Stimulated activated CD4-positive, alpha-beta T cell treated with anti-CD3 and anti-CD28 coated beads, TNF-alpha, amount 100 ng/mL, for 24 hours (primary cell): ENCODE measurements at regions not wholly inside any gene's neighbourhood (a gene's known extent, or its start where the extent isn't known, plus 50 kb on each side); places are given as distances from the start of the nearest gene placed in this dataset.

Experiments
- DNase-seq, 3 experiments: peaks; one replicate each; pipeline ENCODE4 v3.0.0-alpha.2; 2020; ENCODE audit warnings: low read depth in 3 of 3

DNA sequence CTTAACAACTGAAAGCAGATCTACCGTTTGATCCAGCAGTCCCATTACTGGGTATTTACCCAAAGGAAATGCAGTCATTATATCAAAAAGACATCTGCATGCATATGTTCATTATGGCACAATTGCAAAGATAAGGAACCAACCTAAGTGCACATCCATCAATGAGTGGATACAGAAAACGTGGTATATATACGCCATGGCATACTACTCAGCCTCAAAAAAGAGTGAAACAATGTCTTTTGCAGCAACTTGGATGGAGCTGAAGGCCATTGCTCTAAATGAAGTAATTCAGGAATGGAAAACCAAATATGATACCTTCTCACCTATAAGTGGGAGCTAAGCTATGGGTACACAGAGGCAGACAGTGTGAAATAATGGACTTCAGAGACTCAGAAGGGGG lies 169.3 kb downstream of the ZBTB18 start:
- DNase-seq, result no peak

DNA sequence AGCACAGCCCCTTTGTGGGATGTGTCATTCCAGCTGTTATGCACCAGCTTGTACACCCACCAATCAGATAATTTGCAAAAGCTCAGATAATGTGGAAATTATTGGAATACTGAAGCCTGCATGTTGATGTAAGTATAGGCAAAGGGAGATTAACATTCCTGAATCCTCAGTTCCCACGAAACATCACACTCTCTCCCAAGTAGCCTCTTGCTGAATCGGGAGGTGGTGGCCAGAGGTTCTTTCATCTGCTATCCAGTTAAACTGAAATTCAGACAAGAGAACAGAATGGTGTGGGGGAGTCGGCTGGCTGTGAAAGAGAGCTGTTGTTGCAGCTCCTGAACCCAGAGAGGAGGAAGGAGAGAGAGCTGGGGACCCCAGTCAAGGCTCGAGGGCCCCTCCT lies 170.9 kb downstream of the ZBTB18 start:
- no peak for DNase-seq

DNA sequence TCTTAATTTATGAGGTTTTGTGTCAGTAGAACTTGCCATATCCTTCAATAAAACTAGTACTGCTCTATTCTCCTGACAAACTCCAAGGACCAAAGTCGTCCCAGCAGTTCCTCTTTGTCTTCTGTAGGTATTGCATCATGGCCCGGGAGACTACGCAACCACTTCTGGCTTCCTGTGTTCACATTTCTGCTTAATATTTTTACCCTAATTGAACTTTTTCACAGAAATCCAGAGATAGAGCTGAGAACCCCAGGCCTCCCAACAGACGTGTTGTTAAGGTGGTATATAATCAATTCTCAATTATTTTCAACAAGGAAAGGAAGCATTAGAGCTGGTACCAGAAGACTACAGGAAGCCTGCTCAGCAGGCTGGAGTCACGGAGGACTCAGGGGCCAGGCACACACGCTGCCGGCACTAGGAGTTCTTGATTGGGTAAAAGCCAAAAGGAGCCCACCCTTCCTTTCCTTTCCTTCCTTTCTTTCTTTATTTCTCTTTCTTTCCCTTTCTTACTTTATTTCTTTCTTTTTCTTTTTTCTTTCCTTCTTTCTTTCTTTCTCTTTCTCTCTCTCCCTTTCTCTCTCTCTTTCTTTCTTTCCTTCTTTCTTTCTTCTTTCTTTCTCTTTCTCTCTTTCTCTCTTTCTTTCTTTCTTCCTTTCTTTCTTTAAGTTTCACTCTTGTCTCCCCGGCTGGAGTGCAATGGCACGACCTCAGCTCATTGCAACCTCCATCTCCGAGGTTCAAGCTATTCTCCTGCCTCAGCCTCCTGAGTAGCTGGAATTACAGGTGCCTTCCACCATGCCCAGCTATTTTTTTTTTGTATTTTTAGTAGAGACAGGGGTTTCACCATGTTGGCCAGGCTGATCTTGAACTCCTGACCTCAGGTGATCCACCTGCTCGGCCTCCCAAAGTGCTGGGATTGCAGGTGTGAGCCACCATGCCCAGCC lies 173.7 kb downstream of the ZBTB18 start:
- no peak for DNase-seq

DNA sequence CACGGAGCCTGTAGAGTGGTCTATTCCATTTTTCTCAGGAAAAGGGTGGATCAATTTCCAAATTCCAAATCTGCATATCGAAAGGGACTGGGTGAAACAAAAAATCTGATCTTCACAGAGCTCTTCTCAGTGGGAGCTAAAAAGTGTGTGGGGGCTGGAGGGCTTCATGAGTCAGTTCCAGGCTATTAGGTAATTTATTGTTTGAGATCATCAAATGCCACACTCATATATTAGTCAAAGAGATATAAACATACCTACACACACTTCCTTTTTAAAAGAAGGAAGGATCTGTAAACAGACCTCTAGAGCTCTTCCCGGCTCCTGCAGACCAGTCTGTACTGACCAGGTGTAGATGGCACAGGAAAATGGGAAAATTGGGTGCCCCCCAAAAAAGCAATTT lies 175.4 kb downstream of the ZBTB18 start:
- DNase-seq, result no peak

DNA sequence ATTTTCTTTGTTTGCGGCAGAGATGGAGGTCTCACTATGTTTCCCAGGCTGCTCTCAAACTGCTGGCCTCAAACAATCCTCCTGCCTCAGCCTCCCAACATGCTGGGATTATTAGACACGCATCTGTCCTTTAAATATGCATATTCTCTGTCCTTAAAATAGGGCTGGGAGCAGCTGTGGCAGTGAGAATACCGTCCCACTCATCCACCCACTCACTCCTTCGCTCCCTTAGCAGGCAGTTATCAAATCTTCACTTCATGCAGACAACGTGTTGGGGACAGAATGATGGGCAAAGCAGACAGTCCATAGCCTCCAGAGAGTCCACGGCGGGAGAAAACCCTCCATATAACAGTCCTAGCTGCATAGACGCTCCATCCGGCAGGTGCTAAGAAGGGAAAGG lies 179.4 kb downstream of the ZBTB18 start:
- DNase-seq, result no peak

DNA sequence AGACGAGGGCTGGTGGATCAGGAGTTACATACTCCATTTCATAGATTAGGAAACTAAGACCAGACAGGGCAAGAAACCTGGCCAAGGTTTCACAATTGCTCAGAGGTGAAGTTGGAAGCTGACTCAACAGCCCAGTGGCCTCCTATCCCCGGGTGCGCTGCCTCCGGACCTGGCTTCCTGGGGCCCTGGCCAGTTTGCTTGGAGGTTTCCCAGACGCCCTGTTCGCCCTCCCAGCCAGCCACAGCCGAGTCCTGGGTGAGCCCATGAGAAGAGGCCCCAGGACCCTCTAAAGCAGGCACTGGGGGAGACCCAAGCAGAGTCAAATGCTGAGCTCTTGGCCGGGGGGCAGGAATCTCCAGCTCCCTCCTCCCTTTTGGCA lies 180.1 kb downstream of the ZBTB18 start:
- no peak for DNase-seq

DNA sequence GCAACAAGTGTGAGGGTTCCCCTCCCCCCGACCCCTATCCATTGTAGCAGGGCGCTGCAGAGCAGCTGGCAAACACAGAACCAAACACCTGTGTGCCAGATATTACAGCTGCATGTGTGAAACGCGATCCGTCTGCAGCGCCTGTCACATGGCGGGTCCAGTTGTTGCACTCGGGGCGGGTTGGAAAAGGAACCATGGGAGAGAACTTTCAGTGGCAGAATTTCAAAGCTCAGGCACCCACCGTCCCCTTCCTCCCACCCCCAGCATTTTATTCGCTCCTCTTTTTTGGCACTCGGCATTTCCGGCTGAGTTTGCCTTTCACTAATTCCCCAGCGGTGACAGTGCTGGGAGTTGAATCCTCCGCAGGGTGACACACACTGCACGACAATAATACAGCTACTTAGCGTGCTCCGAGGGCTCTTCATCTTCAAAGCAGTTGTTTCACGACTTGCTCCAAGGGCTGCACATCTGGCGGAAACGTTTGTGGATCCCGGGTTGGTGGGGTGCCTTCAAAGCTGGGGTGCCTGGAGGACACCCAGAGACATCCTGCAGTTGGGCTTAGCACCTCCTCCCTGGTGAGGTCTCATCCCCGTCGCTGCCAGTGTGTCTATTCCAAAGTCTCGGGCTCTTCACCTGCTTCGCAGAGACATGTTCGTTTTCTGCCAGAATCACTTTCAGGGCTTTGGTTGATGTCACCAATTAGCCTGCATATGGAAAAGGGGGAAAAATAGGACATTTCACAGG lies 180.7 kb downstream of the ZBTB18 start:
- DNase-seq, result no peak

DNA sequence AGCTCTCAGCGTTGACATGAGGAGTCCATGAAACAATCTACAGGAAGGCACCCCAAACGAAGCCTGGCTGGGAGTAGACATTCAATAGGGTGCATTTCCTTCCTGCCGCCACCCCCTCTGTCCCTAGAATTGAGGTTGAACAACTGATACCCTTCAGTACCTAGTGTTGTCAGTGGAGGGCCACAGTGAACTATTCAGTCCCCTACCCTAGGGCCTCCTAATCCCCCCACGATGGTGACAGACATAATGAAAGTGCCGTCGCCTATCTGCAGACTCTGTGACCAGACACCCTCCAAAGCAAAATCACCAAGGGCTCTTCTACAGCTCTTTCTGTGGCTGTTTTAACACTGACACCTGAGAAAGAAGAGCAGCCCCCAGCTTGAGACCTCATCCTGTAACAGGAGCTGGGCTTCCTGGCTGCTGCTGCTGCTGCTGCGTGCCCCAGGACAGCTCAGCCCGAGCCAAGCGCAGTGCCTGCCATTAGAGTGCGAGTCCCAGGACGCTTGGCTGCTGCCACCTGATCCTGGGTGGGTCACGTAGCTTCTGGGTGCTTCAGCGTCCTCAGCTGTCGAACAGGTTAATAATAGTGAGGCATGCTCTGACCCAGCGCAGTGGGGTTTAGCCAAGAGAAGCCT lies 183.0 kb downstream of the ZBTB18 start:
- no peak for DNase-seq

DNA sequence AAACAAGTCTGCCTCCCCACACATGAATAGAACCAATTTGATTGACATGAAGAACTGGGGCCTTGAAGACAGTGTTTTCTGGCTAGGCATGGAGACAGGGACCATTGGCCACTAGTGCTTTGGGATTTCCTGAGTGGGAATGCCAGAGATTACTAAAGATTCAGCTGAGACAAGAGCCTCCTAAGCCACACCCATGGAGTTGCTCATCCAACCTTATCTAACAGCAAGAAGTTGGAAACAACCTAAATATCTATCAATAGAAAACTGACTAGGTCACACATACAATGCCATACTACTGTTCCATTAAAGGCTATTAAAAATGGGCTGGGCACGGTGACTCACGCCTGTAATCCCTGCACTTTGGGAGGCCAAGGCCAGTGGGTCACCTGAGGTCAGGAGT lies 184.1 kb downstream of the ZBTB18 start:
- no peak for DNase-seq

DNA sequence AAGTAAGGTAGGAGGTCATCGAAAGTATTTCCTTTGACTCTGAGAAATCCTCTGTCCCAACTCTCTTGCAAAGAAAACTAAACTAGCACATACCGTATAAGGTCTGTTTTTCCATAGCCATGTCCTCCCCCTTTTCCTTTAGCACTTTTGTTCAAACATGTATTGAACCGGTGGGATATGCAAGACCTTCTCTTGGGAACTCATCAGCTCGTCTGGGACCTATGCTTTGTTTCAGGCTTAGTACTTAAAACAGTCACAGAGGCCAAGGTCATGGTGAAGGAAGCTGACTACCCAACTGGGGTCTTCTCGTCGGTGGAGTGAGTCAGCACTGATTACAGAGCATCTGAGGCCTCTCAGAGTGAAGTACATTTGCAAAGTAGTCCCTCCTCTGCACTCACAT lies 185.0 kb downstream of the ZBTB18 start:
- DNase-seq, result no peak

DNA sequence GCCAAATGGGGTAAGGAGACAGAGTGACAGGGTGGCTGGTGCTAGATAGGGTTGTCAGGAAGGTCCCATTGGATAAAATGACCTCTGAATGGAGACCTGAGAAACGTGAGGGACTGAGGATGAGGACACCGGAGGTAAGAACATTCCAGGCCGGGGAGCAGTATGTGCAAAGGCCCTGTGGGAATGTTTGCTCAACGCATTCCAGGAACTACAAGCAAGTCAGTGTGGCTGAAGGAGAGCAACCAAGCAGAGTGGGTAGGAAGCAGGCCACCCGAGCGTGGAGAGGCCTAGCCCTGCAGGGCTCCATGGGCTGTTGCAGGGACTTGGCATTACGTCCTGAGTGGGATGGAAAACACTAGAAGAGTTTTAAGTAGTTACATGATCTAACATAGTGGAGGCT lies 185.6 kb downstream of the ZBTB18 start:
- no peak for DNase-seq

DNA sequence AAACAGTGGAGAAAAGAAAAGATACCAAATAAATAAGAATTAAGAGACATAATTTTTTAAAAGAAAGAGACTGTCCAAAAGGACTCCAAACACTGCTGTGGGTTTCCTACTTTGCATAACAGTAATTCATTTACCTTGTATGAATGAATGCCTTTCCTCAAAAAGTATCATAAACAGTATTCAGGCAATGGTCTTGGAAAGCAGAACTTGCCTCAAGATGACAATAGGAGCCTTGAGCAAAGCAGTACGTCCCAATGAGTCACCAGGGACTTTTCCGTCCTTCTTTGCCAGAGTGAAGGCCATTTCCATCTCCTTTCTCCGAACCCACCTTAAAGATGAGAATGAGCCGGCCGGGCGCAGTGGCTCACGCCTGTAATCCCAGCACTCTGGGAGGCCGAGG lies 186.4 kb downstream of the ZBTB18 start:
- DNase-seq, result no peak

DNA sequence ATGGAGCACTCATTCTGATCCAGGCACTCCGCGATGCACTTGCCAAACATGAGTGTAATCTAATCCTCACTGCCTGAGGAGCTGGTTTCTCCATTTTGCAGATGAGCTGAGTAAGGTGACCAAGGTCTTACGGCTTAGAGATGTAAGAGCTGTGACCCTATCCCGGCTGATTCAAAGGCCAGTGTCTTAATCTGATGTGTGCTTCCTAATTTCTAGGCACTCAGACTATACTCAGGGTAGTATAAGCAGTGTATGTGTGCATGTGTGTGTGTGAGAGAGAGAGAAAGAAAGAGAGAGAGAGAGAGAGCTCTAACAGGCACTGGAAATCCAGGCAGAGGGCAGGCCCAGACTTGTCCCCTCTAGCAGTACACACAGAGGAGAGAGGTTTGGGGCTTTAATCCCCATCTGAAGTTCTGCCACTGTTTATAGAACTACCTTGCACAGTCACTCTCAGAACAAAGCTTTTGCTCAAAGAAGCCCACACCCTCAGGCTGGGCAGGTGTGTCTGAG lies 188.2 kb downstream of the ZBTB18 start:
- no peak for DNase-seq

DNA sequence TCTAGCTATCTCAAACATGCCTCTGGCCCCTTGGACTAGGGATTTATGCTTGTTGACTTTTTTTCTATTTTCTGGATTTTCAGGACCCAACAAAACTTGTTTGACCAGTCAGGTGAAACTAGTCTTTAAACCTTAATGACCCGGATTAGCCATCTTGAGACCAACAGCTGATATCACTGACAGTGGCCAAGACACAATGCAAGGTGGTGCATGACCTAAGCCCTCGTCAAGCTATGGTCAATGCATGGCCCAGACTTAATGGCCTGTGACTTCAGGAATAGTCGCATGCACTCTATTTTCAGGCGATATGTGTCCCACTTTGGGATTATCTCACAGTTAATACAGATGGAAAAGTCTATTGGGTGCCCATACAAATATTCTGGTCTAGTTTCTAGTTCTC lies 190.4 kb downstream of the ZBTB18 start:
- no peak for DNase-seq

DNA sequence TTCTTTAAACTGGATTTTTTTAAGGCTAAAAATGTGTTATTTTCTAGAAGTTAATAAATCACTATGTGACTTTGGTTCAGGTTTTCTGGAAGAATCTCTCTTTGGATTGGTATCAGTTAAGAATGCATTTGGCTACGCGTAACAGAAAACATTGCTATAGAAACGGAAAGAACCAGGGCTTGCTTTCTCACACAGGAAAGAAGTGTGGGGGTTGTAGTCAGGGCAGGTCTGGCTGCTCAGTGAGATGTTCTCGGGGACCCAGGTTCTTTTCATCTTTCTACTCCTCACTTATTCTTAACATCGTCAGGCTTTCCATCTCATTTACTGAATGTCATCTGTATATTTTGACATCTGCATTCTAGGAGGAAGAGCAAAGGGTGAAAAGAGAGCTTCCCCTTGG lies 191.4 kb downstream of the ZBTB18 start:
- no peak for DNase-seq

DNA sequence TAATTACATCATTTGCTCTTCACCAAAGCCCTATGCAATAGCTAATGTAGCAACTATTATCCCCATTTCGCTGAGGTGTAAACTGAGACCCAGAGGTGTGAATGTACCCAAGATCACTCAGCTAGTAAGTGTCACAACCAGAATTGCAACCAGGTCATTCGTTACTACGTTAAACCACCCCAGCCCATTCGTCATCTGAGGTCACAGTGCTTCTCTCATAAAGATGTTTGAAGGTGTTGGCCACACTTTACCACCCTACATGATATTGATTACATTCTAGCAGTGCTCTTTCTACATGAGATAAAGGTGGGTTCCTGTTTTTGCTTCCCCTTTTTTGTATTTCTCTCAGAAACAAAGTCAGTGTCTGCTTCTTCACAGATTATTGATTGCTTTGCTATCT lies 195.3 kb downstream of the ZBTB18 start:
- DNase-seq, result no peak

DNA sequence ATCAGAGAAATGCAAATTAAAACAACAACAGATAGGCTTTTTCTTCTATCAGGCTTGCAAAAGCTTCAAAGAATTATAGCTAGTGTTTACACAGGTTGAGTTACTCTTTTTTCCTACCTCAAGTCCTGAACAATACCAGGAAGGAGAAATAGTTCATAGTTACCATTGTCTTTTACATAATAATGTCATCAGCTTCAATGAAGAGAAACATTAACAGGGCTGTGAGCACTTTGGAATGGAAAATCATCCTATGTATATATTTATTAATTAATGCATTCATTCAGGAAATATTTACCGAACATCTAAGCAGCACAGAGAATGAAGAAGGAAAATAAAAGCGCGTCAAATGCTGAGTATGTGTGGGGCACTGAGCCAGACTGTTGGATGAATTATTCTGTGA lies 197.3 kb downstream of the ZBTB18 start:
- no peak for DNase-seq

DNA sequence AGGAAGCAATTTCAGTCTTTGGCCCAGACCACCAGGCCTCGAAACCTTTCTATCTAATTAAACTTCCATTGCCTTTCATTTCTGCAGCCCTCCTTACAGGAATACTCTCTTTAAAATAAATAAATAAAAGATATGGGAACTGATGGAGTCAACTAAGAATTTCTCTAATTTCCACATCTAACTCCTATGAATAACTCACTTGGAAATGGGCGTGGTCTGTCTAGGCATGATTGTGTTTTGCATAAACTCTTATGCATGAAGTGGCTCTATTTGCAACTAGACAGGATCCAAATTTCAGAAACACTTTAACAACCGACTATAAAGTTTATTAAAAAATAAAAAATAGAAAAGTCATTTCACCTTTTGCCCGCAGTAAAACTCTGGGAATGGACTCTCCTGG lies 199.5 kb downstream of the ADSS2 start:
- DNase-seq, result no peak

DNA sequence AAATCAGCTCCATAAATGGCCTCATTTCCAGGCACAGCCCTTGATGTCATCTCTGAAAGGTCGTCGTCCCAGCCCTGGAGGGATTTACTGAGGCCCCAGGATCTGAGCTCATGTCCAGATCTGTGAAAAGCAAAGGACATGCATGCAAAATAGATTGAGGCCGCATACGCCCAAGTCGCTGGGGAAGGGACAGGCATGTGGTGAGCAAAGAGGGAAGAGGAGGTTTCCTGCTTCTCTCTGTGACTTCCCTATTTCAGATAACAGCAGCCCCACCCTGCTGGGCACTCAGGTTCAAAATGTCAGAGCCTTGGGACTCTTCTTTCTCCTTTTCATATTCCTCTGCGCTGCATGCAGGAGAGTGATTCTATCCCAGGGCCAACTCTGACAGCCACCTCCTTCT lies 197.2 kb downstream of the ADSS2 start:
- no peak for DNase-seq

DNA sequence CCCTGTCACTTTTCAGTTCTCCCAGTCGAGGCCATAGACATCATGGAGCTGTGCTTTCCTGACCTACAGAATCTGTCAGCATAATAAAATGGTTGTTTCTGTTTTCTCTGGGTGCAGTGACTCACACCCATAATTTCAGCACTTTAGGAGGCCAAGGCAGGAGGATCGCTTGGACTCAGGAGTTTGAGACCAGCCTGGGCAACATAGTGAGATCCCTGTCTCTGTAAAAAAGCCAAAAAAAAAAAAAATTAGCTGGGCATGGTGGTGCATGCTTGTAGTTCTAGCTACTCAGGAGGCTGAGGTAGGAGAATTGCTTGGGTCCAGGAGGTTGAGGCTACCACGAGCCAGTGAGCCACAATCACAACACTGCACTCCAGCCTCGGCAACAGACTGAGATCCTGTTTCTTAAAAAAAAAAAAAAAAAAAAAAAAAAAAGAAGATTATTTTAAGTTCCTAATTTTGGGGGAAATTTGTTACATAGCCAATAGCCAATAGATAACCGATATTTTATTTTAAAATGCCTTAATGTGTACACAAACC lies 196.2 kb downstream of the ADSS2 start:
- no peak for DNase-seq

DNA sequence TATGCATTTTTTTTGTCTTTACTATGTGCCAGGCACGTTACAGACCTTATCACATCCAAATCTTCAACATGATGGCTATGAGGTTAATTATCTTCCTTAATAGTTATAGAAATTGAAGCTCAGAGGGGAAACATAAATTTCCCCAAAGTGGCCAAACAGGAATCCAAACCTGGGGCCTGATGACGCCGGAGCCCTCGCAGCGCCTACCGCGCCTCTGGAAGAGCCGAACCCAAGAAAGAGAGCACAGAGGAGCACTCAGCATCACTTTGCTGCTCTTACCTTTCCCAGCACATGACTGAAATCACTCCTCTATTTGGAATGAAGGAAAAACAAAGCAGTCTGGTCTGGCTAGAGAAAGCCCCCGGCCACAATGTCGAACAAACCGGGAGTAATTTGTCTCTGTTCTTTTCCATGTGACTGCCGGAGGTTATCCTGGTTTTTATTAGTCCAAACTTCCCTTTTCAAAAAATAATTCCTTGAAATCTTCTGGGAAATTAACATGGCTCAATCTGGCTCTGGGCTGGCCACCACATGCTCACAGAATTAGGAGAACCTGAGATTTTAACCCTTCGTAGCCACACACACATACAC lies 195.5 kb downstream of the ADSS2 start:
- no peak for DNase-seq

DNA sequence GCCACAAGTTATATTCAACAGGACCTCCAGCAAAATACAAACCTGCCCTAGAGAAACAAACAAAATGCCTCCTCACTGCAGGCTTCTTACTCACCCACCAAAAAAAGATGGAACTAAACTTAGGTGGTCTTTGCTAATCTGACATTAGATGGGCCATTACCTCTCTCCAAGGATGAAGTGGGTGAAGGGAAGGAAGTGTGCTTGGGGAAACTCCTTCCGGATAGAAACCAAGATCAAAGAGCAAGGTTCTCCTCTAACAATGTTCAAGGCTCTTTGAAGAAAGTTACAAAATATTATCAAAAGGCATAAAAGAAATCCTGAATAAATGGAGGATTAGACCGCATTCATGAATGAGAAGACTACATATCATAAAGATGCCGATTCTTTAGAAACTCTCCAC lies 187.5 kb downstream of the ADSS2 start:
- no peak for DNase-seq
